ENCODE measurements at regions not wholly inside any gene's neighbourhood (a gene's known extent, or its start where the extent isn't known, plus 50 kb on each side); places are given as distances from the start of the nearest gene placed in this dataset.

GRCh38 chr3:622314-622713, 425.8 kb downstream of the CHL1 start:
- no peak for TF ChIP-seq CTCF (IDR thresholded peaks at IDR 0.05)
- TF ChIP-seq POLR2AphosphoS5 (IDR thresholded peaks at IDR 0.05) = no peak

Measured in gastroesophageal sphincter (tissue), 3 donors.